HepG2 (cell line): ENCODE measurements at regions not wholly inside any gene's neighbourhood (a gene's known extent, or its start where the extent isn't known, plus 50 kb on each side); places are given as distances from the start of the nearest gene placed in this dataset.

ENCODE experiments used
- ATAC-seq: fragments of 200-7000 bp; cut with Tn5 transposase; 3 replicates; pipeline ENCODE4 v1.9.1; 2020; ENCODE audit warnings: mild to moderate bottlenecking, moderate library complexity
- BruUV-seq: library from RNA; stranded (reverse); fragments of 400-500 nt; replicated peaks from 2 replicates; lab custom pipeline; 2021; lab: Mats Ljungman, UMichigan
- CTCF ChIA-PET: fragments of 300-600 bp; formaldehyde crosslinking; extraction: SDS; loops from one replicate; lab custom pipeline; 2021; ENCODE audit warnings: low total read pairs, inconsistent platforms, low intra/inter-chr PET ratio; lab: Yijun Ruan, JAX
- POLR2A ChIA-PET: fragments of 350-600 bp; sonication (Branson Sonifier 250); formaldehyde crosslinking; loops from one replicate; lab custom pipeline; 2020; ENCODE audit warnings: antibody characterized with exemption, inconsistent platforms; lab: Yijun Ruan, JAX
- DNase-seq: peaks from one replicate; pipeline ENCODE4 v3.0.0-alpha.2; 2015; ENCODE audit warnings: low spot score
- FAIRE-seq: peaks from 3 replicates; lab custom pipeline; 2011; peaks lifted over from hg19 to GRCh38; lab: Jason Lieb, UNC
- H2AFZ ChIP-seq: one replicate; pipeline ENCODE4 v1.6.1; 2011; ENCODE audit warnings: low read length, inconsistent platforms
- H3K27ac ChIP-seq: fragments of 300-600 bp; 3 replicates; pipeline ENCODE4 v1.8.0; 2011; ENCODE audit warnings: mixed run types, mild to moderate bottlenecking, mixed read lengths, low read length, inconsistent platforms; ENCODE audit not compliant: insufficient read depth; ENCODE audit errors: extremely low read length
- H3K27me3 ChIP-seq, 2 experiments: fragments of 200-600 bp in 1 of 2; 2 replicates in 1 of 2; 3 replicates in 1 of 2; pipeline versions ENCODE4 v1.6.0 to v1.8.0; 2011; ENCODE audit warnings: low read length in 2 of 2, mild to moderate bottlenecking in 2 of 2, moderate library complexity in 2 of 2, inconsistent platforms in 1 of 2; ENCODE audit not compliant: insufficient read depth in 2 of 2, control insufficient read depth in 1 of 2
- H3K36me3 ChIP-seq, 2 experiments: fragments of 200-600 bp in 1 of 2; replicated peaks in 1 of 2; 2 replicates in 1 of 2; 3 replicates in 1 of 2; pipeline versions ENCODE4 v1.5.1 to v1.8.0; 2011; ENCODE audit warnings: low read length in 2 of 2, inconsistent platforms in 1 of 2; ENCODE audit not compliant: insufficient read depth in 2 of 2, control insufficient read depth in 1 of 2
- H3K4me1 ChIP-seq: 2 replicates; pipeline ENCODE4 v1.5.1; 2012; ENCODE audit warnings: low read length, inconsistent platforms; ENCODE audit not compliant: insufficient read depth
- H3K4me2 ChIP-seq: 2 replicates; pipeline ENCODE4 v1.6.0; 2011; ENCODE audit warnings: low read depth, low read length, inconsistent platforms
- H3K4me3 ChIP-seq, 3 experiments: fragments of 200-600 bp in 1 of 3; sonication (generic), shearing (Covaris generic) in 1 of 3; replicated peaks in 1 of 3; 2 replicates each; pipeline ENCODE4 v1.5.1; 2011 to 2016; ENCODE audit warnings: low read length in 3 of 3, inconsistent platforms in 2 of 3, low read depth in 2 of 3, mild to moderate bottlenecking in 2 of 3, control low read depth in 1 of 3, mixed read lengths in 1 of 3; ENCODE audit not compliant: insufficient read depth in 1 of 3
- H3K79me2 ChIP-seq: one replicate; pipeline ENCODE4 v1.6.1; 2011; ENCODE audit warnings: low read length, inconsistent platforms; ENCODE audit not compliant: insufficient read depth
- H3K9ac ChIP-seq: 2 replicates; pipeline ENCODE4 v1.6.0; 2011; ENCODE audit warnings: mild to moderate bottlenecking, low read depth, low read length, inconsistent platforms; ENCODE audit not compliant: insufficient read depth
- H3K9me3 ChIP-seq: 2 replicates; pipeline ENCODE4 v1.5.1; 2012; ENCODE audit warnings: mild to moderate bottlenecking, low read length
- H4K20me1 ChIP-seq: 2 replicates; pipeline ENCODE4 v1.6.0; 2011; ENCODE audit warnings: inconsistent platforms, mild to moderate bottlenecking, low read length, moderate library complexity; ENCODE audit not compliant: insufficient read depth
- BHLHE40 ChIP-seq: IDR thresholded peaks from 2 replicates; pipeline ENCODE4 v1.6.1; 2011; ENCODE audit warnings: low read length, improper control_type of control experiment
- ESRRA ChIP-seq: sonication (generic); formaldehyde crosslinking; IDR thresholded peaks from 2 replicates; pipeline ENCODE4 v1.5.1; 2020; ENCODE audit warnings: mild to moderate bottlenecking, low read depth, missing genetic modification reagents
- FOXO1 ChIP-seq: sonication (generic); formaldehyde crosslinking; IDR thresholded peaks from 2 replicates; pipeline ENCODE4 v1.4.0; 2020; ENCODE audit warnings: missing genetic modification reagents
- KLF11 ChIP-seq: IDR thresholded peaks from 2 replicates; pipeline ENCODE4 v1.6.1; 2016; ENCODE audit warnings: missing compliant biosample characterization
- MAFF ChIP-seq: IDR thresholded peaks from 2 replicates; pipeline ENCODE4 v1.6.1; 2011; ENCODE audit warnings: low read depth, low read length, improper control_type of control experiment
- MAFK ChIP-seq, 2 experiments: IDR thresholded peaks in 1 of 2; conservative IDR thresholded peaks in 1 of 2; 2 replicates each; pipeline ENCODE4 v1.6.1; 2011; ENCODE audit warnings: improper control_type of control experiment in 2 of 2, low read length in 2 of 2
- MBD4 ChIP-seq: IDR thresholded peaks from 2 replicates; pipeline ENCODE4 v1.6.1; 2012; ENCODE audit warnings: low read length, inconsistent platforms, borderline replicate concordance
- ZNF292 ChIP-seq: sonication (generic); formaldehyde crosslinking; IDR thresholded peaks from 2 replicates; pipeline ENCODE4 v1.8.1; 2022; ENCODE audit warnings: mild to moderate bottlenecking, low read depth, missing genetic modification reagents, borderline replicate concordance
- ZNF451 ChIP-seq: sonication (generic); formaldehyde crosslinking; IDR thresholded peaks from 2 replicates; pipeline ENCODE4 v1.5.0; 2020; ENCODE audit warnings: mild to moderate bottlenecking, missing genetic modification reagents
- ZNF530 ChIP-seq: sonication (generic); formaldehyde crosslinking; IDR thresholded peaks from 2 replicates; pipeline ENCODE4 v1.5.0; 2020; ENCODE audit warnings: low read depth, mild to moderate bottlenecking, missing genetic modification reagents
- WGBS: methylation state at CpG from one replicate; pipeline ENCODE4 v1.1.6; 2017; ENCODE audit warnings: low lambda C conversion rate; 5-methylcytosine and 5-hydroxymethylcytosine counted together
- in situ Hi-C: cut with HindIII; loops from 2 replicates; pipeline ENCODE4 v1.10.0; 2017; ENCODE audit warnings: low pct_unique_long_range_greater_than_20kb; ENCODE audit not compliant: extremely low pct_ligation_motif_present
- intact Hi-C: fragments of 100-400 bp; cut with micrococcal nuclease; formaldehyde crosslinking; loops from one replicate; pipeline ENCODE4 v1.10.0; 2022; ENCODE audit not compliant: unreplicated experiment
- TF ChIP-seq, protein P1 (sequence below): sonication (generic); formaldehyde crosslinking; IDR thresholded peaks from 2 replicates; pipeline ENCODE4 v1.4.0; 2020; ENCODE audit warnings: missing genetic modification reagents, borderline replicate concordance
- TF ChIP-seq, protein P2 (sequence below): IDR thresholded peaks from 2 replicates; pipeline ENCODE4 v1.6.1; 2012; ENCODE audit warnings: low read length, improper control_type of control experiment

DNA sequence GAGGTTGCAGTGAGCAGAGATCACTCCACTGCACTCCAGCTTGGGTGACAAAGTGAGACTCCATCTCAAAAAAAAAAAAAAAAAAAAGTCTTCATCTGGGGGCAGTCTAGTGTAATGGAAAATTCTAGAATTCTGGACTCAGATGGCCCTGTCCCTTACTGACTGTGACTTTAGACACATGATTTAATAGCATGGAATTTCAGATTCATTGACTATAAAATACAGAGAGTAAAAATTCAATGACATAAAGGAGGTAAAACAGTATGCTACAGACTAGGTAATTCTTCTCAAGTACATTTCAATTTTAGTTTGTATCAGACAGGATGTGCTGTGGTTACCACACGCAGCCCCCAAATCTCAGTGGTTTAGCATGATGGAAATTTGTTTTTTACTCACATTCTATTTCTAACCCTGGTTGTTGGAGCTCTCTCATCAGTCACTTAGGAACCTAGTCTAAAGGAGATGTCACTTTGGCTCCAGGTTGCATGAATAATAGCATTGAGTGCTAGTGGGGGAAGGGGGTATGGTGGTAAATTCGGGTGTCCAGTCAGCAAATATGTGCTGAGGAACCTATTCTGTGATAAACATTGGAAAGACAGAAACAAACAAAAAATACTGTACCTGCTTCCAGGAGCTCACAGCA is 444.0 kb downstream of the XYLT1 start:
- intact Hi-C loops (no loop called here), in situ Hi-C loops (no loop called here)
- Histone ChIP-seq H3K9ac (no peak overlapping the region), H3K79me2 (no peaks in the 10 kb centered on the region), H3K27me3 (no peaks in the 10 kb centered on the region; a peak in 1 of 5 replicates), H2AFZ (no peak overlapping the region), H3K4me1 (no peaks in the 10 kb centered on the region), H3K4me2 (no peak overlapping the region), H3K27ac (no peak overlapping the region), H4K20me1 (no peaks in the 10 kb centered on the region), H3K9me3 (peaks cover 9% of the 10 kb centered on the region), H3K4me3 (no peak overlapping the region), H3K36me3 (no peaks in the 10 kb centered on the region)
- BruUV-seq = no TSS peak
- ChIA-PET CTCF (no interaction called here), POLR2A (no interaction called here)
- DNase-seq (no peak), ATAC-seq (no peak), FAIRE-seq (no peak)
- TF ChIP-seq MAFK (conservative IDR thresholded peaks at IDR 0.05 in 1 of 2, IDR thresholded peaks at IDR 0.05 in 1 of 2; ENCODE audit: low read length in 2 of 2) (peak; percentile 50 to 71; a peak in 3 of 4 replicates), ZNF292 (CRISPR knock-in tag) (no peak), MAFF (peak; percentile 63)
- WGBS = 3% methylated on average over 2 of the region's 2 CpGs

DNA sequence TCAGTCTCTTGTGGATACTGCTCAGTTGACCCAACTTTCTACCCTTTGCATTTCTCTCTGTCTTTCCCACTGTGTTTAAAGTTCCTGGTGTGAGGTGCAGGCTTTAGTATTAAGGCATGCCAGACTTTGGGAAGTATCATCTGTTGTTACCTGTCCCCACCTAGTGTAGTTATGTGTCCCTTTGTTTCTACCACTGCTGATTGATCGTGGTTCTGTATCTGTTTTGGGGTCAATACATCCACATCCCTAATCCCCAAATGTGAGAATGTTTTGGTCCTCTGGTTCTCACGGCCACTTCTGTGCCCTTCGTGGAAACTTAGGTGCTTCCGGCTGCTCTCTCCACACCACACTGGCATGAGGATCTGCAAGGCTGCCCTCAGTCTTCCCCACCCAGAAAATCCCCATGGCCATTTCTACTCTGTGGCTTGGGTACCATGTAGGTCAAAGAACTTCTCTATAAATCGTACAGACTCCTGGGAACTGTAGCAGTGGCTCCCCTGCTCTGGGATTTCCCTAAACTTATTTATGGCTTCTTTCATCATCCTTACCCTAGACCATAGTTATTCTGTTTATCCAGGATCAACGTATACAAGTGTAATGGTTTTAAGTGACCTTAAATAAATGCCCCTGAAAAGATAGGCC is 443.2 kb downstream of the XYLT1 start:
- Histone ChIP-seq H3K27ac (no peak overlapping the region), H2AFZ (no peak overlapping the region), H3K27me3 (no peaks in the 10 kb centered on the region), H3K9ac (no peak overlapping the region), H3K36me3 (no peaks in the 10 kb centered on the region), H3K4me1 (no peaks in the 10 kb centered on the region), H3K79me2 (no peaks in the 10 kb centered on the region), H3K4me3 (no peak overlapping the region), H4K20me1 (no peaks in the 10 kb centered on the region), H3K9me3 (peaks cover 9% of the 10 kb centered on the region), H3K4me2 (no peak overlapping the region)
- no peak for DNase-seq
- intact Hi-C loops (no loop called here), in situ Hi-C loops (no loop called here)
- ChIA-PET CTCF (no interaction called here), POLR2A (no interaction called here)
- ATAC-seq = no peak
- no peak for FAIRE-seq
- WGBS = 3% methylated on average over 6 of the region's 6 CpGs
- BruUV-seq = no TSS peak
- TF ChIP-seq ZNF451 (CRISPR knock-in tag) = no peak
- TF ChIP-seq KLF11 (CRISPR knock-in tag) = no peak
- TF ChIP-seq, protein P1, sequence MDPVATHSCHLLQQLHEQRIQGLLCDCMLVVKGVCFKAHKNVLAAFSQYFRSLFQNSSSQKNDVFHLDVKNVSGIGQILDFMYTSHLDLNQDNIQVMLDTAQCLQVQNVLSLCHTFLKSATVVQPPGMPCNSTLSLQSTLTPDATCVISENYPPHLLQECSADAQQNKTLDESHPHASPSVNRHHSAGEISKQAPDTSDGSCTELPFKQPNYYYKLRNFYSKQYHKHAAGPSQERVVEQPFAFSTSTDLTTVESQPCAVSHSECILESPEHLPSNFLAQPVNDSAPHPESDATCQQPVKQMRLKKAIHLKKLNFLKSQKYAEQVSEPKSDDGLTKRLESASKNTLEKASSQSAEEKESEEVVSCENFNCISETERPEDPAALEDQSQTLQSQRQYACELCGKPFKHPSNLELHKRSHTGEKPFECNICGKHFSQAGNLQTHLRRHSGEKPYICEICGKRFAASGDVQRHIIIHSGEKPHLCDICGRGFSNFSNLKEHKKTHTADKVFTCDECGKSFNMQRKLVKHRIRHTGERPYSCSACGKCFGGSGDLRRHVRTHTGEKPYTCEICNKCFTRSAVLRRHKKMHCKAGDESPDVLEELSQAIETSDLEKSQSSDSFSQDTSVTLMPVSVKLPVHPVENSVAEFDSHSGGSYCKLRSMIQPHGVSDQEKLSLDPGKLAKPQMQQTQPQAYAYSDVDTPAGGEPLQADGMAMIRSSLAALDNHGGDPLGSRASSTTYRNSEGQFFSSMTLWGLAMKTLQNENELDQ = no peak
- TF ChIP-seq, protein P2, sequence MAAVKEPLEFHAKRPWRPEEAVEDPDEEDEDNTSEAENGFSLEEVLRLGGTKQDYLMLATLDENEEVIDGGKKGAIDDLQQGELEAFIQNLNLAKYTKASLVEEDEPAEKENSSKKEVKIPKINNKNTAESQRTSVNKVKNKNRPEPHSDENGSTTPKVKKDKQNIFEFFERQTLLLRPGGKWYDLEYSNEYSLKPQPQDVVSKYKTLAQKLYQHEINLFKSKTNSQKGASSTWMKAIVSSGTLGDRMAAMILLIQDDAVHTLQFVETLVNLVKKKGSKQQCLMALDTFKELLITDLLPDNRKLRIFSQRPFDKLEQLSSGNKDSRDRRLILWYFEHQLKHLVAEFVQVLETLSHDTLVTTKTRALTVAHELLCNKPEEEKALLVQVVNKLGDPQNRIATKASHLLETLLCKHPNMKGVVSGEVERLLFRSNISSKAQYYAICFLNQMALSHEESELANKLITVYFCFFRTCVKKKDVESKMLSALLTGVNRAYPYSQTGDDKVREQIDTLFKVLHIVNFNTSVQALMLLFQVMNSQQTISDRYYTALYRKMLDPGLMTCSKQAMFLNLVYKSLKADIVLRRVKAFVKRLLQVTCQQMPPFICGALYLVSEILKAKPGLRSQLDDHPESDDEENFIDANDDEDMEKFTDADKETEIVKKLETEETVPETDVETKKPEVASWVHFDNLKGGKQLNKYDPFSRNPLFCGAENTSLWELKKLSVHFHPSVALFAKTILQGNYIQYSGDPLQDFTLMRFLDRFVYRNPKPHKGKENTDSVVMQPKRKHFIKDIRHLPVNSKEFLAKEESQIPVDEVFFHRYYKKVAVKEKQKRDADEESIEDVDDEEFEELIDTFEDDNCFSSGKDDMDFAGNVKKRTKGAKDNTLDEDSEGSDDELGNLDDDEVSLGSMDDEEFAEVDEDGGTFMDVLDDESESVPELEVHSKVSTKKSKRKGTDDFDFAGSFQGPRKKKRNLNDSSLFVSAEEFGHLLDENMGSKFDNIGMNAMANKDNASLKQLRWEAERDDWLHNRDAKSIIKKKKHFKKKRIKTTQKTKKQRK = no peak
- no peak for TF ChIP-seq ZNF530 (CRISPR knock-in tag)
- no peak for TF ChIP-seq FOXO1 (CRISPR knock-in tag)
- TF ChIP-seq MBD4 = no peak
- TF ChIP-seq BHLHE40 = no peak
- no peak for TF ChIP-seq MAFK (conservative IDR thresholded peaks at IDR 0.05 in 1 of 2, IDR thresholded peaks at IDR 0.05 in 1 of 2; ENCODE audit: low read length in 2 of 2)
- TF ChIP-seq ESRRA (CRISPR knock-in tag) = no peak
